SKM-1 (cell line): ENCODE measurements at regions not wholly inside any gene's neighbourhood (a gene's known extent, or its start where the extent isn't known, plus 50 kb on each side); places are given as distances from the start of the nearest gene placed in this dataset.

Experiments
- DNase-seq: peaks from one replicate; lab custom pipeline; 2025; ENCODE audit not compliant: unreplicated experiment; lab: John Stamatoyannopoulos, UW

DNA sequence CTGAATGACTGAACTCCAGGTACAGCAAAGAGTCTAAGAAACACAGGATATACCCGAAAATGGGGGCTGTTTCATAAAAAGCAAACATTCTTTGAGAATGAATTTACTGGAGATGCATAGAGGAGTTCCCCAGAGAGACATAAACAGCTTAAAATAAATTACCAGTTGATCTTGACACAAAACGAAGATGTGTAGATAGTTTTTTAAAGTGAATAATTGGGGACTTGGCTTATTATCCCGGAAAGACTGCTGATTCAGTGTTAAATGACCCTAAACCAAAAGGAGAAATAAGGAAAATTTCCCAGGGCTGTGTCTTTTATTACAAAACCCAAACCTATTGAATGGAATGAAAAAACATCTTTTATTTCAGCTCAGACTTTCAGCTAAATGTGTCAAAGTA is 1052.8 kb upstream of the TMEM132C start:
- DNase-seq = no peak

DNA sequence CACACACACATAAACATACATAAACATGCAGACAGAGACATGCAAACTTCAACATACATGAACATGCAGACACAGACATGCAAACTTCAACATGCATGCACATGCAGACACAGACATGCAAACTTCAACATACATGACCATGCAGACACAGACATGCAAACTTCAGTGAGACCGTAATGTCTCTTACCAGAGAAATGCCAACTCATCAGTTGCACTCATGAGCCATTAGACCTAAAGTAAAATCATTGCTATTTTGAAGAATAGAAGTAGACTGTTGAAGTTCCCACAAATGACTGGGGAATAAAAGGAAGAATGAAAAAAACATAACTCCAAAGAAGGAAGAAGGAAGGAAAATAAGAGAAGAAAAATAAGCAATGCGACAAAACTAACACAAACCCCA is 1044.0 kb upstream of the TMEM132C start:
- DNase-seq = no peak

GRCh38 chr12:127223731-127224130 is 1043.2 kb upstream of the TMEM132C start:
- no peak for DNase-seq

GRCh38 chr12:127230843-127231260 is 1036.1 kb upstream of the TMEM132C start:
- DNase-seq = no peak

- no peak for DNase-seq
These were observed 1035.6 kb upstream of the TMEM132C start for GRCh38 chr12:127231371-127231770.

- no peak for DNase-seq
These were observed 1034.0 kb upstream of the TMEM132C start for GRCh38 chr12:127233016-127233415.

- no peak for DNase-seq
These were observed 1031.2 kb upstream of the TMEM132C start for GRCh38 chr12:127235761-127236160.

DNA sequence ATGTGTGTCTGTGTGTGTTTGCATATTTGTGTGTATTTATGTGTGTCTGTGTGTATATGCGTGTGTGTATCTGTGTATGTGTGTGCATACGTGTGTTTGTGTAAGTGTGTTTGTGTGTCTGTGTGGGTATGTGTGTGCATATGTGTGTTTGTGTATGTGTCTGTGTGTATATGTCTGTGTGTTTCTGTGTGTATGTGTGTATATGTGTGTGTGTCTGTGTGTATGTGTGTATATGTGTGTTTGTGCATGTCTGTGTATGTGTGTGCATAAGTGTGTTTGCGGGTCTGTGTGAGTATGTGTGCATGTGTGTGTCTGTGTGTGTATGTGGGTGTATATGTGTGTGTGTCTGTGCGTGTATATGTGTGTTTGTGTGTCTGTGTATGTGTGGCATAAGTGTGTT is 1030.5 kb upstream of the TMEM132C start:
- no peak for DNase-seq

DNA sequence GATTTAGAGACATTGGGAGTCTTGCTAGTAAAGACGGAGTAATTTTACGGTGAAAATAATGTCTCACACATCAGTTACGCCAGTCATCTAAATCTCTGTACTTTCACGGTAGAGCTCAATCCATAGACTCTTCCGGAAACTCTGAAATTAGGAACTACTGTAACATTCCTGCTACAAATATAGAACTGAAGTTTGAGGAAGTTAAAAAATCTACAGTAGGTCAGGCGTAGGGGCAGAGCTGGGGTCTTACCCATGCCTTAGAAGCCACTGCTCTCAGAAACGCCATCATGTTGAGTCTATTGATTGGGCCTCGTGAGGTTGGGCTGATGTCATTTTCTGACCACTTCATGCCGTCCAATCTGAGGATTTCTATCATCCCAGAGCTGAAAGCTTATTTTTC is 1029.8 kb upstream of the TMEM132C start:
- DNase-seq = no peak

DNA sequence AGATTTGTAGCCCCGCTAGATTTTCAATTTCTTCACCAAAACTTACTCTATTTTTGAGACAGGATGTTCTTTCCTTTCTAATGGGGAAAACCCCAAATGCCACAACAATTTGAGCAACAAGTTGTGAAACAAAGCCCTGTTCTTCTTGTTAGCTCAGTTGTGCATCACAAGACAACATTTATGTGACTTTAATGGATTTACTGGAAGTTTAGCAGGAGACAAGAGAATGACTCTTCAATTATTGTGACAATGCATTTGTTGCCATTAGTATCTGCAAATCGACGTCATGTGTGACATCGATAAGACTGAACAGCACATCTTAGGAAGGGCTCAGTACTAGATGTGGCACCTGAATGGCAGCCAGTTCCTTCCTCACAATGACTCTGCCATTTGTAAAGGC is 1028.9 kb upstream of the TMEM132C start:
- DNase-seq = no peak

- DNase-seq = no peak
These were observed 1027.2 kb upstream of the TMEM132C start for GRCh38 chr12:127239781-127240180.

DNA sequence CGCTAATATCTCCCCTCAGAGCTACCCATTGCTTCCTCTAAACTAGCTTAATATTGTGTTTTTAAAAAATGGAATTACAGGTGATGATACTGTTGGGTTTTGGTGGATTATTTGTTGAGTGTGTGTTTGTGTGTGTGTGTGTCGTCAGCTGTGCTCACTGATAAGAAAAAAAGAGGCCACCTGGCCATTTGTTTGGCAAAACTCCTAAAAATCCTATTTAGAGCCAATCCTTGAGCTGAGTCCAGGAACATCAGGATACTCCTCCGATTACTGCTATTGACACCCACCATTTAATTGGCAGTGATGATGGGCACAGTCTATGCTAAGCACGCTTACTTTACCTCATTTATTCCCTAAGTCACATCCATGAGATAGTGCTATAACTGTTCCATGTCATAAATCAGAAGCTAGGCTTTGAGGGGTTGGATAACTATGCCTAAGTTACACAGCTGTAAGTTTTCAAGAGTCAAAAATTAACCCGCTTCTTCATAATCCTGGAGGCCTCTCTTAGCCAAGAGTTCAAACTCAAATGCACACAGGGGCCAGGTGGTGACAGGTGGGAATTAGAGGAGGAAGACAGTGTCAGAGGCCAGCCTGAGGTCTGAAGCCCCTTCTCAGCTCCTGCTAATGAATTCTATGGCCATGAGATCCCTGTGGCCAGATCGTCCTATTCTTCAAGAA is 1026.6 kb upstream of the TMEM132C start:
- DNase-seq = no peak

DNA sequence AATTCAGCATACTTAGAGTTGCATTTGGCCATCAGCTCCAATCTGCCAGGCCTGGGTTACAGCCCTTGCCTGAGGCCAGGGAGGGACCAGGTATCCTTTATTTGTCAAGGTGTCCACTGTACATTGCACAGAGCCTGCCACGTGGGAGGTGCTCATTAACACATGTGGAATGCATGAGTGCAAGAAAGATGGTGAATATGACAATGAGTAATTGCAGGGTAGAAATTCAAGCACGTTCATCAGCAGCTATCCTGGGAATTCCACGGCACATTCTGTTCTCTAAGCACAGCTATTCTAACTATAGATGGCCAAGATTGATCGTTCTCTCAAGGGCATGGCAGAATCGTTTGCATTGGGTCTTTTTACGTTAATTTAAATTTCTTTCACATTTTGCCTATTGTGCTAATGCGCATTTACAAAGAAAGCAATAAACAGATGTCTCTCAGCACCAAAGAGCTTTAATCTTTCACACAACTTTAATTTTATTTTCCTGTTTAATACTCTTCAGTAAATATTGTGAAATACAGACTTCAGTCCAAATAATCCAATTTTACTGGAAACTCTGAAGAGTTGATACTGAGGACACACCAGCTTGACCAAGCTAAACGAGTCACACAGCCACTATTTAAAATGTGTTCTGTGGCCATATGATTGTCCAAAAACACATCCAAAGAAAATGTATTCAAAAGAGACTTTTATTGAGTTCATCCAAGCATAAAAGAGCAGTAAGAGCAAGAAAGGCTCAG is 1025.7 kb upstream of the TMEM132C start:
- no peak for DNase-seq

GRCh38 chr12:127245009-127245408 is 1022.0 kb upstream of the TMEM132C start:
- no peak for DNase-seq

GRCh38 chr12:127245437-127245836 is 1021.5 kb upstream of the TMEM132C start:
- DNase-seq = no peak

DNA sequence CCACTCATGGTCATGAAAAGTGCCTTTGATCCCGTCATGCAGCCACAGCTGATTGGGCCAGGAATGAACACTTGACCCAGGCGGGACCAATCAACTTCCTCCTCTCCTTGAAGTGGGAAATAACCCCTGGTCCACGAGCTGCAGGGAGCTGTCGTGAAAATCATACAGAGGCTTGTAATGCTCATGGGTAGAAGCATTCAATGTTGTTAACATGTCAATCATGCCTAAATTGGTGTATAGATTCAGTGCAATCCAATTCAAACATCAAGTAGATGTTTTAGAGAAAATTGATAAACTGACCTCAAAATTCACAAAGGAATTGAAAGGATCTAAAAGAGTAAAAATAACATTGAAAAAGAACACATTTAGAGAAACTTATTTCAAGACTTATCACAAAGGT is 1019.0 kb upstream of the TMEM132C start:
- no peak for DNase-seq

DNA sequence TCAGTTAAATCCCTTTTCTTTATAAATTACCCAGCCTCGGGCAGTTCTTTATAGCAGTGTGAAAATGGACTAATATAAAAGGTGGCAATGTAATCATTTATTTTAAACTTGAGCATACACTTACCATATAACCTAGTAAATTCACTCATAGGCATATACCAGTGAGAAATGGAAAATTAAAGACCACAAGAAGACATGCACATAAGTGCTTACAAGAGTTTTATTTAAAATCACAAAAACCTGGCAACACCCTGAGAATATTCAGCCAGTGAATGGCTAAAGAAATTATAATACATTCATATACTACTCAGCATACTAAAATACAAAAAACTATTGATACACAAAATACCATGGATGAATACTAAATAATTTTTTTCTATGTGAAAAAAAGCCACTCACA is 1017.5 kb upstream of the TMEM132C start:
- no peak for DNase-seq

DNA sequence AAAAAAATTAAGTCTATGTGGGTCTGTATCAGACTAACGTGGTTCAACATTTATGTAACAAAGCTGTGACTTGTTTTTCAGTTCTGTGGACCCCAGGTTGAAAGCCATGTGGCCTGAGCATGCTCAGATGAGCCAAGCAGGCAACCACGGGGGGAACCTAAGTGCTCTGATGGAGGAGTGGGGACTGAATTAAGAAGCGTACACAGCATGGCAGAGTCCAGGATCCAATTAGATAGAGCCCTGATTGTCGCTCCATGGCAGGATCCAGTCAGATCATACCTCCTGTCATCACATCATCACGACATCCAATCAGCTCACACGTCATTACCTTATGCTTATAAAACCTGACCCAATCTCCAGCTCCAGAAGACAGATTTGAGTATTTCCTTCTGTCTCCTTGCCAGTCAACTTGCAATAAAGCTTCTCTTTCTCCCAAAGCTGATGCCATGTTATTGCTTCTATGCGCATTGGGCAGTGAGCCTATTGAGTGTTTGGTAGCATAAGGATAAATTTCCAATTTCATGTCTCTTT is 1013.1 kb upstream of the TMEM132C start:
- DNase-seq = no peak

DNA sequence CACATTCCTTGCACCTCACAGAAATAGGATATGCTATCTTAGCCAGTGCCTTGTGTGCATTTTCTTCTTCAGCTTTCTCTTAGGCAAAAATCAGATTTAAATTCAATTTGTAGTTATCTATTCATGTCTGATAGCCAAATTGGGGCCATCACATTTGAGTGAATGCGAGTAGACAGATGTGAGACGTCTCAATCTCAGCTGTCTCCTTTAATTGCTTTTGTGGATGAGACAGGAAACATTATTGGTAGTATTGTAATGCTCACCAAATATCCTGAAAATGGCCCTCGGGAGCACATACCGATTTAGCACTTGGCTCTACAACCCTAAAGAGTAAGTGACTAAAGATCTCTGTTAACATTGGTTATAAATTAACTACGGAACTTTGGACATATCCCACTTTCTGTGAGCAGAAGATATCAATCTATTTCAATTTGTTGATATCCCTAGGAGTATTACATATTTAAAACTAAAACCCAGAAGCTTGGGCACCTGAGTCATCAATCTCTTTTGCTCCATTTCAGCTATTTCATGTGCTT is 1012.5 kb upstream of the TMEM132C start:
- DNase-seq = no peak

GRCh38 chr12:127257366-127257935 is 1009.5 kb upstream of the TMEM132C start:
- DNase-seq = no peak

- no peak for DNase-seq
These were observed 1006.4 kb upstream of the TMEM132C start for GRCh38 chr12:127260531-127260930.

DNA sequence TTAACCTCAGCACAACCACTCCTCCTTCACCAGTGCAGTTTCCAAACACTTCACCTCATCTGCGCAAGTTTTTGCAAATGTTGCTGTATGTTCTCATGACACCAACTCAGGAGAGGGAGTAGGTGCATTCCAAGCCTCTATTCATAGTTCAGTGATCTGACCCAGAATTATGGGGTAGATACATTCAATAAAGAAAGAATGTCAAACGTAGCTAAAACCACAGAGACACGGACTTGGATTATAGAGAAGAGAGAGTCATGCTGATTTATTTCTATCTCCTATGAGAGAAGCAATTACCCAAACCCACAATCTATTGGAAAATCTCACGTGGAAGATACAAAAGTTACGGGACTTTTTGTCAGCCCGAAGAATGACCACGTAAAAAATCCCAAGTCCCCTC is 1006.0 kb upstream of the TMEM132C start:
- DNase-seq = no peak
